ENCODE measurements at regions not wholly inside any gene's neighbourhood (a gene's known extent, or its start where the extent isn't known, plus 50 kb on each side); places are given as distances from the start of the nearest gene placed in this dataset.

- no peaks in the 10 kb centered on the region for H3K9me3 ChIP-seq
- no peak for TF ChIP-seq CTCF (IDR thresholded peaks at IDR 0.05)
- peak in 1 of 3 donors; percentile 26 for TF ChIP-seq POLR2A (IDR thresholded peaks at IDR 0.05)
- H3K4me3 ChIP-seq, result no peak overlapping the region
- intact Hi-C loops (cut with DNase I), result loop anchor here (10.0 kb wide), 1 partner anchor 48 kb away; no protein-coding TSS in a partner anchor
- DNase-seq (no peak), ATAC-seq (peak; percentile 3)
- H3K27ac ChIP-seq, result peak overlapping the region; percentile 25 to 72 (median 39)
- H3K27me3 ChIP-seq, result no peaks in the 10 kb centered on the region
- 41 to 58% methylated on average over 9 to 15 of the region's 17 CpGs for WGBS, 2 donors
- H3K36me3 ChIP-seq (replicated peaks in 1 of 2; ENCODE audit: insufficient read depth in 1 of 2, low read depth in 2 of 2), result no peaks in the 10 kb centered on the region
- peaks cover 35% of the 10 kb centered on the region for H3K4me1 ChIP-seq
Measured at GRCh38 chr12:132436791-132437251, 53.1 kb upstream of the FBRSL1 start.

- Histone ChIP-seq H3K9me3 (no peaks in the 10 kb centered on the region), H3K27ac (no peak overlapping the region), H3K4me1 (peaks cover 44% of the 10 kb centered on the region), H3K4me3 (no peak overlapping the region), H3K36me3 (replicated peaks in 1 of 2; ENCODE audit: insufficient read depth in 1 of 2, low read depth in 2 of 2) (no peaks in the 10 kb centered on the region), H3K27me3 (no peaks in the 10 kb centered on the region)
- intact Hi-C loops (cut with DNase I), result loop anchor here (10.0 kb wide), 1 partner anchor 49 kb away; no protein-coding TSS in a partner anchor
- TF ChIP-seq CTCF (IDR thresholded peaks at IDR 0.05) (no peak), POLR2A (IDR thresholded peaks at IDR 0.05) (no peak)
- 84 to 91% methylated on average over 26 to 39 of the region's 39 CpGs for WGBS, 2 donors
- no peak for ATAC-seq
- DNase-seq, result no peak
Measured at GRCh38 chr12:132435486-132436187, 54.3 kb upstream of the FBRSL1 start.

- intact Hi-C loops (cut with DNase I), result loop anchor here (10.0 kb wide), 1 partner anchor 51 kb away; no protein-coding TSS in a partner anchor
- no peak for TF ChIP-seq CTCF (IDR thresholded peaks at IDR 0.05)
- TF ChIP-seq POLR2A (IDR thresholded peaks at IDR 0.05), result no peak
- no peaks in the 10 kb centered on the region for H3K36me3 ChIP-seq (replicated peaks in 1 of 2; ENCODE audit: insufficient read depth in 1 of 2, low read depth in 2 of 2)
- H3K4me3 ChIP-seq, result no peak overlapping the region
- 48 to 57% methylated on average over 8 to 31 of the region's 35 CpGs for WGBS, 2 donors
- no peak overlapping the region for H3K27ac ChIP-seq
- ATAC-seq (no peak), DNase-seq (peak; percentile 65 to 78 (median 74))
- H3K9me3 ChIP-seq, result no peaks in the 10 kb centered on the region
- no peaks in the 10 kb centered on the region for H3K27me3 ChIP-seq
- H3K4me1 ChIP-seq, result peaks cover 62% of the 10 kb centered on the region
Measured at GRCh38 chr12:132433641-132434395, 56.1 kb upstream of the FBRSL1 start.

- DNase-seq (no peak), ATAC-seq (no peak)
- Histone ChIP-seq H3K27ac (no peak overlapping the region), H3K27me3 (no peaks in the 10 kb centered on the region), H3K36me3 (replicated peaks in 1 of 2; ENCODE audit: insufficient read depth in 1 of 2, low read depth in 2 of 2) (no peaks in the 10 kb centered on the region), H3K4me3 (no peak overlapping the region), H3K9me3 (no peaks in the 10 kb centered on the region), H3K4me1 (peaks cover 67% of the 10 kb centered on the region)
- WGBS, 2 donors, result 89 to 94% methylated on average over 28 to 35 of the region's 41 CpGs
- TF ChIP-seq POLR2A (IDR thresholded peaks at IDR 0.05) (no peak), CTCF (IDR thresholded peaks at IDR 0.05) (no peak)
- intact Hi-C loops (cut with DNase I), result loop anchor here (10.0 kb wide), 1 partner anchor 52 kb away; no protein-coding TSS in a partner anchor
Measured at GRCh38 chr12:132432721-132433577, 57.0 kb upstream of the FBRSL1 start.

Measured in body of pancreas (tissue), 4 donors.